ENCODE measurements at regions not wholly inside any gene's neighbourhood (a gene's known extent, or its start where the extent isn't known, plus 50 kb on each side); places are given as distances from the start of the nearest gene placed in this dataset.

DNA sequence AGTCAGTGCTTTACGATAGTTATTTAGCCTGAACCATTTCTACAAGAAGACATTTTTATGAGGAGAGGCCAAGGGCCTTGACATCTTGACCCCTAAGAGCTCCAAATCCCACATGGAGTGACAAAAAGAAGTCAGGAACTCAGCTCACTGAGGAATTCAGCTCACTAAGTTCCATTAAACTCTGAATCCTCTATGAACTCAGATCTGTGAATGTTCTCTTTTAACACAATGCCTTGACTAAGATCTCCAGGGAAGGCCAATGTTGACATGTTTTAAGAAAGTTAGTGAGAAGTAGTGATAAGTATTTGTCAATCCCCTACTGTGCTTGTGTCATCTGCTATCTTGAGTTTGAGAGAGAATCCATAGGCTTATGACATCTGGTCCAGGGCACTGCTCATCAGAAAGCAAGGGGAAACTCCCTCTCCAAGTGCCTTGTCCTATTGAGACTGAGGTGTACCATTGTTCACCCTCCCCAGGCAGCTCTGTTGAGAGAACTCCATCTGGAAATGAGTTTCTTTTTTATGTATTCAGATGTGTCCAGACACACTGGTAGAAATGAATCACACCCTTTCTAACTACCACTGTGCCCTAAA is 68.7 kb upstream of the PCDH19 start:
- no peak overlapping the region for H3K4me3 ChIP-seq (replicated peaks; ENCODE audit: low read depth, low read length)
- DNase-seq (ENCODE audit: extremely low read depth, low read depth), result no peak
- TF ChIP-seq, protein P1, sequence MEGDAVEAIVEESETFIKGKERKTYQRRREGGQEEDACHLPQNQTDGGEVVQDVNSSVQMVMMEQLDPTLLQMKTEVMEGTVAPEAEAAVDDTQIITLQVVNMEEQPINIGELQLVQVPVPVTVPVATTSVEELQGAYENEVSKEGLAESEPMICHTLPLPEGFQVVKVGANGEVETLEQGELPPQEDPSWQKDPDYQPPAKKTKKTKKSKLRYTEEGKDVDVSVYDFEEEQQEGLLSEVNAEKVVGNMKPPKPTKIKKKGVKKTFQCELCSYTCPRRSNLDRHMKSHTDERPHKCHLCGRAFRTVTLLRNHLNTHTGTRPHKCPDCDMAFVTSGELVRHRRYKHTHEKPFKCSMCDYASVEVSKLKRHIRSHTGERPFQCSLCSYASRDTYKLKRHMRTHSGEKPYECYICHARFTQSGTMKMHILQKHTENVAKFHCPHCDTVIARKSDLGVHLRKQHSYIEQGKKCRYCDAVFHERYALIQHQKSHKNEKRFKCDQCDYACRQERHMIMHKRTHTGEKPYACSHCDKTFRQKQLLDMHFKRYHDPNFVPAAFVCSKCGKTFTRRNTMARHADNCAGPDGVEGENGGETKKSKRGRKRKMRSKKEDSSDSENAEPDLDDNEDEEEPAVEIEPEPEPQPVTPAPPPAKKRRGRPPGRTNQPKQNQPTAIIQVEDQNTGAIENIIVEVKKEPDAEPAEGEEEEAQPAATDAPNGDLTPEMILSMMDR (IDR thresholded peaks at IDR 0.05; ENCODE audit: low read depth, low read length, missing control alignments), result no peak

DNA sequence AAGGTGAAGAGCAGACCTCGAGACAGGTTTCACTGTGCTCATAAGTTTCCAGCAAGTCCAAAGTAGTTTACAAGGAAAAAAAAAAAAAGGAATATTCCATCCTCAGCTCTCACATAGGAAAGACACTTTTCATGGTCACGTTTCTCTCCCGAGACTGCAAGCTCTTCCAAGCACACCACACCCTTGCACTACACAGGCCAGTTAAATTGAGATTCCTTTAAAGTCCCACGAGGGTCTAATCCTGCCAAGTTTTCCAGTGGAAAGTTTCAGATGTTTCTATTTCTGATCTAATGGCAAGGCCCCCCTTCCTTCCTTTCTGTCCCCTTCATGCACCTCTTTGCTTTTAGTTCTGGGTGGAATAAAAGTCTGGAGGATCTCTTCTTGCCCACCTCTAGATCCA is 67.9 kb upstream of the PCDH19 start:
- TF ChIP-seq, protein P1 (IDR thresholded peaks at IDR 0.05; ENCODE audit: low read depth, low read length, missing control alignments), result no peak
- no peak for DNase-seq (ENCODE audit: extremely low read depth, low read depth)
- no peak overlapping the region for H3K4me3 ChIP-seq (replicated peaks; ENCODE audit: low read depth, low read length)

DNA sequence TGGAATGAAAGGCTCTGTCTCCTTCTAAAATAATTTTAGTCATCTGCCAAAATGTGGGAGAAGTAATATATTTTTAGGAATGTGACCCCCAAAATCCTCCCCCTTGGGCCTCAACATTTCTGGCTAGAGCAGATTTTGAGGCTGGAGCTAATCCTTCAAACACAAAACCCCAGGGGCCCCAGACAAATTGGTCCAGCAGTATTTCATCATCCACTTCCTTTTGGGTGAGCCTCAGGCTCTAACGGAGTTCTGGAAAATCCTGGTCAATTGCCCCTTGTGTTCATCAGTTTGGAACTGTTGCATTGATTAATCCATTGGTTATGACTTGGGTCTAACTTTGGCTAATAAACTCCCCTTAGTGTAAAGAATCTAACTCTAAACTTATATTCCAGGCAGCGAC is 67.4 kb upstream of the PCDH19 start:
- DNase-seq (ENCODE audit: extremely low read depth, low read depth), result no peak
- no peak overlapping the region for H3K4me3 ChIP-seq (replicated peaks; ENCODE audit: low read depth, low read length)
- TF ChIP-seq, protein P1 (IDR thresholded peaks at IDR 0.05; ENCODE audit: low read depth, low read length, missing control alignments), result no peak
